Common myeloid progenitor, CD34-positive (primary cell): ENCODE measurements at regions not wholly inside any gene's neighbourhood (a gene's known extent, or its start where the extent isn't known, plus 50 kb on each side); places are given as distances from the start of the nearest gene placed in this dataset.

Experiments
- CTCF ChIA-PET: fragments of 350-600 bp; sonication (Branson Sonifier 250); formaldehyde crosslinking; loops from one replicate; lab custom pipeline; 2021; ENCODE audit warnings: antibody characterized with exemption; lab: Charles Lee
- POLR2A ChIA-PET: fragments of 350-600 bp; sonication (Branson Sonifier 250); formaldehyde crosslinking; loops from one replicate; lab custom pipeline; 2021; ENCODE audit warnings: antibody characterized with exemption; lab: Charles Lee
- DNase-seq, 3 donors: peaks; one replicate each; pipeline versions ENCODE4 v3.0.0 to v3.0.0-alpha.2; 2013
- H3K27ac ChIP-seq, 2 experiments: 1 replicate in 1 of 2; 2 replicates in 1 of 2; pipeline ENCODE4 v1.7.0; 2013; ENCODE audit warnings: inconsistent platforms in 2 of 2, low read length in 2 of 2, mild to moderate bottlenecking in 2 of 2, low read depth in 1 of 2, moderate library complexity in 1 of 2; ENCODE audit not compliant: severe bottlenecking in 2 of 2, insufficient read depth in 1 of 2, poor library complexity in 1 of 2
- H3K27me3 ChIP-seq, 5 experiments: replicated peaks in 2 of 5; 1 replicate in 3 of 5; 2 replicates in 2 of 5; pipeline versions ENCODE4 v1.6.1 to v1.7.0; 2013; ENCODE audit warnings: low read length in 4 of 5, mild to moderate bottlenecking in 2 of 5, moderate library complexity in 2 of 5, inconsistent platforms in 1 of 5; ENCODE audit not compliant: insufficient read depth in 5 of 5, control insufficient read depth in 4 of 5
- H3K36me3 ChIP-seq, 4 experiments: 1 replicate in 2 of 4; 2 replicates in 2 of 4; pipeline versions ENCODE4 v1.6.1 to v1.7.0; 2013; ENCODE audit warnings: low read length in 3 of 4, control low read depth in 1 of 4, mild to moderate bottlenecking in 1 of 4; ENCODE audit not compliant: control insufficient read depth in 4 of 4, insufficient read depth in 4 of 4
- H3K4me1 ChIP-seq, 4 experiments: 1 replicate in 3 of 4; 2 replicates in 1 of 4; pipeline versions ENCODE4 v1.6.1 to v1.7.1; 2013; ENCODE audit warnings: low read length in 3 of 4, mild to moderate bottlenecking in 3 of 4, control low read depth in 1 of 4, inconsistent platforms in 1 of 4, moderate library complexity in 1 of 4; ENCODE audit not compliant: control insufficient read depth in 4 of 4, insufficient read depth in 4 of 4; ENCODE audit errors: control extremely low read depth in 1 of 4
- H3K4me3 ChIP-seq, 7 experiments: 1 replicate in 4 of 7; 2 replicates in 3 of 7; pipeline versions ENCODE4 v1.5.1 to v1.7.0; 2013; ENCODE audit warnings: mild to moderate bottlenecking in 7 of 7, low read length in 6 of 7, moderate library complexity in 6 of 7, inconsistent platforms in 2 of 7, low read depth in 2 of 7, control low read depth in 1 of 7; ENCODE audit not compliant: insufficient read depth in 4 of 7, control insufficient read depth in 1 of 7; ENCODE audit errors: extremely low read depth in 1 of 7
- H3K9me3 ChIP-seq, 5 experiments: 1 replicate in 4 of 5; 2 replicates in 1 of 5; pipeline versions ENCODE4 v1.6.1 to v1.7.1; 2013; ENCODE audit warnings: low read length in 4 of 5, mild to moderate bottlenecking in 2 of 5, inconsistent platforms in 1 of 5, low read depth in 1 of 5, moderate library complexity in 1 of 5; ENCODE audit not compliant: control insufficient read depth in 4 of 5, insufficient read depth in 2 of 5; ENCODE audit errors: control extremely low read depth in 1 of 5
- WGBS: methylation state at CpG from one replicate; pipeline ENCODE4 v1.1.5; 2013; ENCODE audit not compliant: insufficient coverage; 5-methylcytosine and 5-hydroxymethylcytosine counted together

- Histone ChIP-seq H3K27ac (no peak overlapping the region), H3K9me3 (no peaks in the 10 kb centered on the region), H3K4me3 (no peak overlapping the region), H3K4me1 (peaks cover 3 to 24% (median 14%) of the 10 kb centered on the region in 4 experiments), H3K27me3 (no peaks in the 10 kb centered on the region), H3K36me3 (no peaks in the 10 kb centered on the region)
- 100% methylated on average over 2 of the region's 3 CpGs for WGBS
- CTCF ChIA-PET, result interaction anchor here (0.7 to 1.0 kb wide), 2 partner anchors 11 to 1097 kb away, joined by 3 read pairs; no protein-coding TSS in a partner anchor
- no peak for DNase-seq
- POLR2A ChIA-PET, result no interaction called here
Measured at GRCh38 chr3:70556056-70556455, 243.6 kb upstream of the MDFIC2 start.

GRCh38 chr3:70554170-70554569 is 241.7 kb upstream of the MDFIC2 start:
- H3K9me3 ChIP-seq, result no peaks in the 10 kb centered on the region
- no peaks in the 10 kb centered on the region for H3K36me3 ChIP-seq
- POLR2A ChIA-PET, result no interaction called here
- H3K27ac ChIP-seq, result no peak overlapping the region
- no peak for DNase-seq
- H3K4me1 ChIP-seq, result peaks cover 3 to 19% (median 13%) of the 10 kb centered on the region in 4 experiments
- no peak overlapping the region for H3K4me3 ChIP-seq
- H3K27me3 ChIP-seq, result no peaks in the 10 kb centered on the region
- WGBS, result no CpG with 5 or more reads among the region's 1 CpG
- CTCF ChIA-PET, result no interaction called here

- H3K36me3 ChIP-seq, result no peaks in the 10 kb centered on the region
- 50% methylated on average over 9 of the region's 9 CpGs for WGBS
- no peak overlapping the region for H3K4me3 ChIP-seq
- no peaks in the 10 kb centered on the region for H3K27me3 ChIP-seq
- peak; percentile 52 to 74 (median 71) for DNase-seq
- H3K4me1 ChIP-seq, result no peaks in the 10 kb centered on the region
- POLR2A ChIA-PET, result interaction anchor here (0.6 kb wide), 1 partner anchor 33 kb away, joined by 3 read pairs; no protein-coding TSS in a partner anchor
- no peaks in the 10 kb centered on the region for H3K9me3 ChIP-seq
- no peak overlapping the region for H3K27ac ChIP-seq
- CTCF ChIA-PET, result interaction anchor here (0.7 to 2.1 kb wide), 22 partner anchors 8 to 1130 kb away, joined by 3 to 8 read pairs (median 4); no protein-coding TSS in a partner anchor
Measured at GRCh38 chr3:70550723-70551319, 238.4 kb upstream of the MDFIC2 start.

DNA sequence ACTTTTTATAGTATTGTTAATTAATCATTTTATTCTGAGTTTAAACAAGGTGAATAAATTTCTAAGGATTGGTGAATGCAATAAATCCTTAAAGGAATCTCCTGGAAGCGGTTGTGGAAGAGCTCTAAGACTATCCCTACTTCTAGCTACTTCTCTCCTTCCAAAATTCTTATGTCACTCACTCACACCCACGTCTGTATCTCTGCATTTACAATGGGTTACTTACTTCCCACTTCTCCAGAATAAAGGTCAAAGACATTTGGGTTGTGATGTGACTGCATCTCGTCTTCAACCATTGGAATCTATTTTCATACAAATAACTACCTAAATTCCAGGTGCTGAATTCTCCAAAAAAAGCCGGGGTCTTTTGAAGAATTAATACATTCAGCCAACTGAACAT is 234.2 kb upstream of the MDFIC2 start:
- Histone ChIP-seq H3K4me1 (no peaks in the 10 kb centered on the region), H3K4me3 (no peak overlapping the region), H3K9me3 (no peaks in the 10 kb centered on the region), H3K27me3 (no peaks in the 10 kb centered on the region), H3K36me3 (no peaks in the 10 kb centered on the region), H3K27ac (no peak overlapping the region)
- ChIA-PET POLR2A (no interaction called here), CTCF (no interaction called here)
- DNase-seq, result no peak
- 100% methylated on average over 1 of the region's 4 CpGs for WGBS

DNA sequence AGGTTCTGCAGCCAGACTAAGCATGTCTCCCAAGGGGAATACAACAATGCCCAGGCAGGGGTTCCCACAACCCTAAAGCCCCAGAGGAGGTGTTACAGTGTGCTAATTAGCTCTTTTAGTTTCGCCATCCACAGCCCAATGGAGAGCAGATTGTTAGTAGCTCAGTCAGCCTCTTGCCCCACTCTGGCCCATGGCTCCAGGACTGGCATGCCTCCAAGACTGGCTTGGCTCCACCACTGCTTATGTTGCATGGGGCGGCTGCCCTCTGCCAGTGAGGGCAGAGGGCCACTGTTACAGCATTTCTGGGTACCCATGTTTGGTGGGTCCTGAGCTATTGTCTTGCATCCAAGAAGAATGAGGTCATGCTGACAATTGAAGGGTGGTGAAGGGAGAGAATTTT is 231.1 kb upstream of the MDFIC2 start:
- no peaks in the 10 kb centered on the region for H3K36me3 ChIP-seq
- POLR2A ChIA-PET, result no interaction called here
- H3K27me3 ChIP-seq, result no peaks in the 10 kb centered on the region
- H3K4me3 ChIP-seq, result no peak overlapping the region
- no peak for DNase-seq
- no peaks in the 10 kb centered on the region for H3K4me1 ChIP-seq
- WGBS, result 100% methylated on average over 1 of the region's 2 CpGs
- peaks cover 0 to 6% (median 3%) of the 10 kb centered on the region in 5 experiments for H3K9me3 ChIP-seq
- CTCF ChIA-PET, result interaction anchor here (1.3 kb wide), 1 partner anchor 14 kb away, joined by 4 read pairs; no protein-coding TSS in a partner anchor
- no peak overlapping the region for H3K27ac ChIP-seq

- Histone ChIP-seq H3K4me3 (no peak overlapping the region), H3K9me3 (peaks cover 0 to 8% (median 3%) of the 10 kb centered on the region in 5 experiments), H3K27me3 (no peaks in the 10 kb centered on the region), H3K36me3 (no peaks in the 10 kb centered on the region), H3K4me1 (no peaks in the 10 kb centered on the region), H3K27ac (no peak overlapping the region)
- CTCF ChIA-PET, result interaction anchor here (1.1 to 2.6 kb wide), 2 partner anchors 9 to 10 kb away, joined by 3 to 8 read pairs; no protein-coding TSS in a partner anchor
- no peak for DNase-seq
- POLR2A ChIA-PET, result no interaction called here
- WGBS, result 100% methylated on average over 1 of the region's 2 CpGs
Measured at GRCh38 chr3:70539908-70540307, 227.5 kb upstream of the MDFIC2 start.

GRCh38 chr3:70532806-70533205 is 220.4 kb upstream of the MDFIC2 start:
- 100% methylated on average over 1 of the region's 2 CpGs for WGBS
- Histone ChIP-seq H3K4me1 (no peaks in the 10 kb centered on the region), H3K36me3 (no peaks in the 10 kb centered on the region), H3K27ac (no peak overlapping the region), H3K27me3 (no peaks in the 10 kb centered on the region), H3K9me3 (peaks cover 0 to under 1% (median 0%) of the 10 kb centered on the region in 5 experiments), H3K4me3 (no peak overlapping the region)
- ChIA-PET CTCF (interaction anchor here (0.8 to 2.9 kb wide), 4 partner anchors 11 to 1120 kb away, joined by 3 to 8 read pairs (median 4); no protein-coding TSS in a partner anchor), POLR2A (interaction anchor here (0.6 kb wide), 1 partner anchor 1122 kb away, joined by 3 read pairs; no protein-coding TSS in a partner anchor)
- DNase-seq, result no peak
